Prostate gland (tissue), 2 donors: ENCODE measurements at regions not wholly inside any gene's neighbourhood (a gene's known extent, or its start where the extent isn't known, plus 50 kb on each side); places are given as distances from the start of the nearest gene placed in this dataset.

Experiments
- POLR2A ChIP-seq: fragments of 450-650 bp; IDR thresholded peaks from one replicate; pipeline ENCODE4 v1.6.1; 2016; ENCODE audit warnings: antibody characterized with exemption, mild to moderate bottlenecking
- POLR2AphosphoS5 ChIP-seq: sonication (generic); formaldehyde crosslinking; IDR thresholded peaks from one replicate; pipeline ENCODE4 v1.6.1; 2017; ENCODE audit warnings: antibody characterized with exemption
- TF ChIP-seq, protein P1 (sequence below), 4 experiments: fragments of 200-600 bp in 2 of 4; fragments of 450-650 bp in 2 of 4; sonication (generic) in 2 of 4; IDR thresholded peaks; 1 replicate in 3 of 4; 2 replicates in 1 of 4; pipeline ENCODE4 v1.5.1; 2016 to 2019; ENCODE audit warnings: antibody characterized with exemption in 4 of 4, mild to moderate bottlenecking in 2 of 4, moderate library complexity in 2 of 4

DNA sequence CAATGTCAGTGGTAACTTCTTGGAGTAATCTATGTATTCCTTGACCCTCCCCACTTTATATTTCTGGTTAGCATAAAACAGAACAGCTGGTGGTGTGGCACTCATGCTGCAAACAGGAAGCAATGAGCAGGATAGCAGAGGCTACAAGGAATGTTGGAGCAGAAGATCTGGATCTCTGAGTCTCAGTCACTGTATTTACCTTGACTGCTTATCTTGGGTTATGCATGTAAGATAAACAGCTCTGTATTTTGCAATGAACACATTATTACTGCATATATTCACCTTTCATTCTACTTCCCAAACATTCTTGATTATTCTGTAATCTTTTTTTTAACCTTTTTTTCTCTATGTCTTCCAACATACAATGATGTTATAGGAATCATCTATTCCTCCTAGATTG, 977.9 kb upstream of the CNTNAP5 start:
- TF ChIP-seq, protein P1, sequence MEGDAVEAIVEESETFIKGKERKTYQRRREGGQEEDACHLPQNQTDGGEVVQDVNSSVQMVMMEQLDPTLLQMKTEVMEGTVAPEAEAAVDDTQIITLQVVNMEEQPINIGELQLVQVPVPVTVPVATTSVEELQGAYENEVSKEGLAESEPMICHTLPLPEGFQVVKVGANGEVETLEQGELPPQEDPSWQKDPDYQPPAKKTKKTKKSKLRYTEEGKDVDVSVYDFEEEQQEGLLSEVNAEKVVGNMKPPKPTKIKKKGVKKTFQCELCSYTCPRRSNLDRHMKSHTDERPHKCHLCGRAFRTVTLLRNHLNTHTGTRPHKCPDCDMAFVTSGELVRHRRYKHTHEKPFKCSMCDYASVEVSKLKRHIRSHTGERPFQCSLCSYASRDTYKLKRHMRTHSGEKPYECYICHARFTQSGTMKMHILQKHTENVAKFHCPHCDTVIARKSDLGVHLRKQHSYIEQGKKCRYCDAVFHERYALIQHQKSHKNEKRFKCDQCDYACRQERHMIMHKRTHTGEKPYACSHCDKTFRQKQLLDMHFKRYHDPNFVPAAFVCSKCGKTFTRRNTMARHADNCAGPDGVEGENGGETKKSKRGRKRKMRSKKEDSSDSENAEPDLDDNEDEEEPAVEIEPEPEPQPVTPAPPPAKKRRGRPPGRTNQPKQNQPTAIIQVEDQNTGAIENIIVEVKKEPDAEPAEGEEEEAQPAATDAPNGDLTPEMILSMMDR (IDR thresholded peaks at IDR 0.05) = no peak
- TF ChIP-seq POLR2AphosphoS5 = no peak
- no peak for TF ChIP-seq POLR2A
